Effector memory CD4-positive, alpha-beta T cell (primary cell): ENCODE measurements at regions not wholly inside any gene's neighbourhood (a gene's known extent, or its start where the extent isn't known, plus 50 kb on each side); places are given as distances from the start of the nearest gene placed in this dataset.

ENCODE experiments used
- DNase-seq, 3 donors: peaks; one replicate each; pipeline ENCODE4 v3.0.0-alpha.2; 2020
- H3K27ac ChIP-seq: 2 replicates; pipeline ENCODE4 v1.7.0; 2013; ENCODE audit warnings: mild to moderate bottlenecking, low read length, moderate library complexity; ENCODE audit not compliant: insufficient read depth, poor library complexity, severe bottlenecking
- H3K27me3 ChIP-seq: replicated peaks from 2 replicates; pipeline ENCODE4 v1.7.0; 2013; ENCODE audit warnings: mild to moderate bottlenecking, low read length; ENCODE audit not compliant: insufficient read depth, control insufficient read depth, poor library complexity, severe bottlenecking
- H3K36me3 ChIP-seq: 2 replicates; pipeline ENCODE4 v1.7.0; 2013; ENCODE audit warnings: mild to moderate bottlenecking, low read length, moderate library complexity; ENCODE audit not compliant: control insufficient read depth, insufficient read depth
- H3K4me1 ChIP-seq: 2 replicates; pipeline ENCODE4 v1.7.0; 2013; ENCODE audit warnings: low read length, mild to moderate bottlenecking; ENCODE audit not compliant: control insufficient read depth, insufficient read depth, poor library complexity, severe bottlenecking
- H3K4me3 ChIP-seq: 2 replicates; pipeline ENCODE4 v1.7.0; 2013; ENCODE audit warnings: low read length, low read depth, mild to moderate bottlenecking; ENCODE audit not compliant: insufficient read depth, poor library complexity, severe bottlenecking
- H3K9me3 ChIP-seq: 2 replicates; pipeline ENCODE4 v1.7.0; 2013; ENCODE audit warnings: mild to moderate bottlenecking, low read length, moderate library complexity; ENCODE audit not compliant: control insufficient read depth

DNA sequence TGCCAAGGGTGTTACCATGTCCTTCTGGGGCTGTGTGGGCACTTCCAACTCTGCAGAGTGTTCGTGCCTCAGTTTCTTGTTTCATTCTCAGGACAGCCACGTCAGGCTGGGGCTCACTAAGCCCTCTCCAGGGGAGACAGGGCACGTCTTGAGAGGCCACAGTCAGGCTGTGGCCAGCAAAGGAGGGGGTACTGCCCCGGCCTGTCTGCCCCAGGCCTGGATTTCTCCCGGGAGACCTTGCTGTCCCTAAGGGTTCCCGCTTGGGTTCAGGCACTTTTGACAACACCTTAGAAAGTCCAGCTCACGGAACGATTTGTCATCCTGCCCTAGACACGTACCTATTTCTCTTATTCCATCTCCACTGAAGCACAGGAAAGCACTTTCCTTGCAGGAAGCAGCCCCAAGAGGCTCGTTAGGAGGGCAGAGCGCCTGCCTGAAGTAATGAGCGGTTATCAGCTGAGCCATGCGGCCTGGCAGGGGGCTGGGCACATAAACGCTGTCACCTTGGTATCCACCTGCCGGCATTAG, 290.4 kb upstream of the RTL1 start:
- no peaks in the 10 kb centered on the region for H3K9me3 ChIP-seq
- DNase-seq: no peak
- no peak overlapping the region for H3K27ac ChIP-seq
- H3K36me3 ChIP-seq: no peaks in the 10 kb centered on the region
- H3K27me3 ChIP-seq: no peaks in the 10 kb centered on the region
- no peak overlapping the region for H3K4me3 ChIP-seq
- H3K4me1 ChIP-seq: no peaks in the 10 kb centered on the region

GRCh38 chr14:101194373-101195308, 291.1 kb upstream of the RTL1 start:
- H3K4me3 ChIP-seq: no peak overlapping the region
- H3K27ac ChIP-seq: no peak overlapping the region
- H3K4me1 ChIP-seq: no peaks in the 10 kb centered on the region
- no peaks in the 10 kb centered on the region for H3K36me3 ChIP-seq
- DNase-seq: no peak
- H3K9me3 ChIP-seq: no peaks in the 10 kb centered on the region
- H3K27me3 ChIP-seq: no peaks in the 10 kb centered on the region

GRCh38 chr14:101195309-101195901, 291.9 kb upstream of the RTL1 start:
- DNase-seq: no peak
- Histone ChIP-seq H3K27ac (no peak overlapping the region), H3K4me1 (no peaks in the 10 kb centered on the region), H3K27me3 (no peaks in the 10 kb centered on the region), H3K36me3 (no peaks in the 10 kb centered on the region), H3K4me3 (no peak overlapping the region), H3K9me3 (no peaks in the 10 kb centered on the region)

DNA sequence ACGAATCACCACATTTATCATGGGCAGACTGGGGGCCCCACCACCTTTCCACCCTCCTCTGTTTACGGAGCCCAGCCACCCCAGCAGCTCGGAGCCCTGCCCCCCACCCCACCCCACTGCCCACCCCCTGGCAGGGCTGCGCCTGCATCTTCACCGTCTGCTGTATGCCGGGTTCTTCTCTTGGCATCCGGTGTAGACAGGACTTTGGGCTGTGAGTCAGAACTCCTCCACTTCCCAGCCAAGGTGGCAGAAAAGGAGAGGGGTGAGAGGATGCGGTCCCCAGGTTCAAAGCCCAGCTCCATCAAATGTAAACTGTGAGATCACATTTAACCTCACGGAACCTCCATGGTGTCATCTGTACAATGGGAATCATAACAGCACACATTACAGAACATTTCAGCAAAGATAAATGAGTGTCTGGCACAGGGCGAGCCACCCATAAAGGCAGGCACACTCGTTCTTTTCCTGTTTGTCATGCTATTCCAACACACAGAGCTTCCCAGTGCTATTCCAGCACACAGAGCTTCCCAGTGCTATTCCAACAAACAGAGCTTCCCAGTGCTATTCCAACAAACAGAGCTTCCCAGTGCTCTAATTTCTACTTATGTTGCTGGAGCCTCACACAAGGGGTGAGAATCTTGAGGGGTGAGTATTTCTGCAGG, 292.7 kb upstream of the RTL1 start:
- DNase-seq: no peak
- Histone ChIP-seq H3K4me1 (no peaks in the 10 kb centered on the region), H3K27me3 (no peaks in the 10 kb centered on the region), H3K4me3 (no peak overlapping the region), H3K9me3 (no peaks in the 10 kb centered on the region), H3K27ac (no peak overlapping the region), H3K36me3 (no peaks in the 10 kb centered on the region)

DNA sequence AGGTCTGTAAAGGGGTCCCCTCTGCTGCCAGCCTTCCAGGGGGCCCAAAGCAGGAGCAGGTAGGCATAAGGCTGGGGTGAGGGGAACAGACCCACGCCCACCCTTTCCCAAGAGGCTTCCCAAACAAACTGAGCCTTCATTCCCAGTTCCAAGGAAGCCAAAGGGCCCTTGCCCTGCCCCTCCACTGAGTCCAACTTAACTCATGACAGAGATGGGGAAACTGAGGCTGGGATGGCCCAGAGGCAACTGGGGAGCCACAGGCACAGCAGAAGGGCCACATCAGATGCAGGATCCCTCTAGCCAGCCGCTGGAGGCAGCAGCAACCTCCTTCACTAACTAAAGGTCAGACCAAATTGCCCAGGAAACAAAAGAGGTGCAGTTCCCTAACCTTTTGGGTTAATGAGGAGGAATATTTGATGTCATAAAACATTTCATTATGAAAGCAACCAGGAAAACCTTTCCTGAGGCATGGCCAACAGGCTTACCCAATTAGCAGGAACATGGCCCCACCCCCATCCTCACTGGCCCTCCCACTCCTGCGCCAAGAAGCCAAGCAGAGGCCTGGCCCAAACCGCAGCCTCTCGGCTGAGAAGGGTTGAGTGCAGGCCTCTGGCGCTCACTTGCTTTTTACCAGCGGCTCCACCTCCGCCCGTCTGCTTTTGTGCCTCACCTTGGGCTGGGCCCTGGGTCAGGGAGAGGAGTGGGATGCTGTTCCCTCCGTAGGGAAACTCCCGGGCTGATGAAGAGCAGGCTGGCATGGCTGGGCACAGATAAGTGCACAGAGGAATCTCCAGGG, 293.5 kb upstream of the RTL1 start:
- no peaks in the 10 kb centered on the region for H3K9me3 ChIP-seq
- no peaks in the 10 kb centered on the region for H3K27me3 ChIP-seq
- H3K4me1 ChIP-seq: no peaks in the 10 kb centered on the region
- H3K27ac ChIP-seq: no peak overlapping the region
- no peaks in the 10 kb centered on the region for H3K36me3 ChIP-seq
- H3K4me3 ChIP-seq: no peak overlapping the region
- no peak for DNase-seq

- Histone ChIP-seq H3K36me3 (no peaks in the 10 kb centered on the region), H3K4me1 (no peaks in the 10 kb centered on the region), H3K9me3 (no peaks in the 10 kb centered on the region), H3K27ac (no peak overlapping the region), H3K4me3 (no peak overlapping the region), H3K27me3 (no peaks in the 10 kb centered on the region)
- DNase-seq: no peak
Observed at GRCh38 chr14:101197595-101198397, 294.3 kb upstream of the RTL1 start.

DNA sequence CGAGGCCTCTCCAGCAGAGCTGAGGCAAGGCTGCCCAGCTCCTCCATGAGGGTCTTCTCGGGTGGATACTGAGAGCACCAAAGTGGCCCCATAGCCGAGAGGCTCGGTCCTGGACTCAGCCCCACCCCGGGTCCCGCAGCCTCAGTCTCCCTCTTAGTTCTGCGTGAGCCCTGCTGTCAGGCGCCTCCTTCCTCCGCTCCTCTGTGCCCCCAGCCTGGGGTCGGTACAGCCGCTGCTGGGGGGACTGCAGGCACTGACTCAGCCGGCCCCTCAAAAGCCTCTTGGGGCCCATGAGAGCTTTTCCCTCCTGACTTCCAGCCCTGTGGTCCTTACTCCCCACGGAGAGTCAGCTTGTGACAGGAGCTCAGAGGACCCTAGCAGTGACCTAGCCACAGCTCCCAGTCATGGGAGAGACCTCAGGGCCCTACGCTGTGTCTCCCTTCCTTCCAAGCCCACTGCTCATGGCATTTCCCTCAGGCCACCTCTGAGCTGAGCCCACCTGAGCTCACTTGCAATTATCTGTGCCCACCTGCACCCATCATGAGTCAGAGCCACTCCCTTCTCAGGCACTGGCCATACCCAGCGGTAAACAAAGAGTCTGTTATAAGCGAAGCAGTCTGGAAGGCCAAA, 295.0 kb upstream of the RTL1 start:
- Histone ChIP-seq H3K36me3 (no peaks in the 10 kb centered on the region), H3K9me3 (no peaks in the 10 kb centered on the region), H3K27me3 (no peaks in the 10 kb centered on the region), H3K27ac (no peak overlapping the region), H3K4me1 (no peaks in the 10 kb centered on the region), H3K4me3 (no peak overlapping the region)
- DNase-seq: no peak

GRCh38 chr14:101199028-101199770, 295.7 kb upstream of the RTL1 start:
- no peaks in the 10 kb centered on the region for H3K9me3 ChIP-seq
- H3K27me3 ChIP-seq: no peaks in the 10 kb centered on the region
- H3K4me3 ChIP-seq: no peak overlapping the region
- DNase-seq: no peak
- H3K27ac ChIP-seq: no peak overlapping the region
- H3K36me3 ChIP-seq: no peaks in the 10 kb centered on the region
- H3K4me1 ChIP-seq: no peaks in the 10 kb centered on the region
